ENCODE measurements at regions not wholly inside any gene's neighbourhood (a gene's known extent, or its start where the extent isn't known, plus 50 kb on each side); places are given as distances from the start of the nearest gene placed in this dataset.
A peak's percentile ranks its signal among the peaks of the same experiment; 100 is the strongest.
"Not testable (repeated sequence)": the region's sequence is repeated elsewhere in the genome, so short reads cannot be mapped to it uniquely, and the experiment has no call there.

DNA sequence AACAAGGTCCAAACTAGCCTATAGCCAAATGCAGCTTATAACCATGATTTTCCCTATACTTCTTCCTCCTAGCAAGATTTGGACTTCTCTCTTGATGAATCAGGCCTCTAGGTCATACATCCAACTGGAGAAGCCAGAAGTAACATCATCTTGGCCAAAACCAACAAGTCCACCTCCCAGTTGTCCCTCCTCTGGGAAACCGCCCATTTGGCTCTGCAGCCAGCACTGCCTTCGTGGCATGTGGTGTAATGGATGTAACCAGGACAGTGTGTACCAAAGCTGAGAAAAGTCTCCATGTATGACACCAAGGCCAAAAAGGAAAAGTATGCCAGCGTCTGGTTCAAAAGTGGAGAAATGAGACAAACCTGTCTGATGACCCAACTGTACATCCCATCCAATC, 59.3 kb upstream of the VASH1 start:
- DNase-seq = no peak

DNA sequence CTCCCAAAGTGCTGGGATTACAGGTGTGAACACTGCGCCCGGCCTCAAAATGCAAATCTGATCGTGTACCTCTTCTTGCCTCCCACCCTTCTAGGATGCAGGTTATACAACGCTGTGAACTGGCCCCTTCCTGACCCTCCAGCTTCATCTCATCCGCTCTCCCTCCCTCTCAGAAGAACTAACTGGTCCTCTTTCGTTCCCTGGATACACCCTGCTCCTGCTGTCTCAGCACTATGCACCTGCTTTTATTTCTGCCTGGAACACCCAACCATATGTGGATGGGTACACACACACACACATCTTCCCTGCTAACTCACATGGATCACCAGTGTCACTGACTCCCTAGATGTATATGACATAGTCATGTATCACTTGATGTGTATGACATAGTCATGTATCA, 56.1 kb upstream of the VASH1 start:
- no peak for DNase-seq

DNA sequence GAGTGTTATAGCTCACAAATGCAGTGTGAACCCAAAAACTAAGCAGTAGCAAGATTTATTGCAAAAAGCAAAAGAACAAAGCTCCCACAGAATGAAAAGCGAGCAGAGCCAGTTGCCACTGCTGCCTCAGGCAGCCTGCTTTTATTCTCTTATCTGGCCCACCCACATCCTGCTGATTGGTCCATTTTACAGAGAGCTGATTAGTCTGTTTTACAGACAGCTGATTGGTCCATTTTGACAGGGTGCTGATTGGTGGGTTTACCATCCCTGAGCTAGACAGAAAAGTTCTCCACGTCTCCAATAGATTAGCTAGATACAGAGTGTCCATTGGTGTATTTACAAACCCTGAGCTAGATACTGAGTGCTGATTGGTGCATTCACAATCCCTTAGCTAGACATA, 55.1 kb upstream of the VASH1 start:
- DNase-seq = not testable (repeated sequence)

DNA sequence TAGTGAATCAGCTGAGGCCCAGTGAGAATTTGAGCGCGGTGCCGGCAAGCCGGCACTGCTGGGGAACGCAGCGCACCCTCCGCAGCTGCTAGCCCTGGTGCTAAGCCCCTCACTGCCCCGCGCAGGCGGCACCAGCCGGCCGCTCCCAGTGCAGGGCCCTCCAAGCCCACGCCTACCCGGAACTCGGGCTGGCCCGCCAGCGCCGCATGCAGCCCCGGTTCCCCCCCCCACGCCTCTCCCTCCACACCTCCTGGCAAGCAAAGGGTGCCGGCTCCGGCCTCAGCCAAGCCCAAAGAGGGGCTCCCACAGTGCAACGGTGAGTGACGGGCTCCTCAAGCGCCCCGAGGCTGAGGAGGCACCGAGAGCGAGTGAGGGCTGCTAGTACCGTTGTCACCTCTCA, 54.5 kb upstream of the VASH1 start:
- DNase-seq = no peak

DNA sequence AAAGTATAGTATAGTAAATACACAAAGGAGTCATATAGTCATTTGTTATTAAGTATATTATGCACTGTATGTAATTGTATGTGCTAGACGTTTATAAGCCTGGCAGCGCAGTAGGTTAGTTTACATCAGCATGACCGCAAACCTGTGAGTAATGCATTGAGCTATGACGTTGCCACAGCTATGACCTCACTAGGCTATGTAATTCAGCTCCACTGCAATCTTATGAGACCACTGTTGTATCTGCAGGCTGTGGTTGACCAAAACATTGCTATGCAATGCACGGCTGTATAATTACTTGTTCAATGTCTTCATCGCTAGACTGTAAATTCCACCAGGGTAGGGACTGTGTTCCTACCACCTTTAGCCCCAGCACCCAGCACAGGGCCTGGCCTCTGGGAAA, 53.2 kb upstream of the VASH1 start:
- DNase-seq = no peak

DNA sequence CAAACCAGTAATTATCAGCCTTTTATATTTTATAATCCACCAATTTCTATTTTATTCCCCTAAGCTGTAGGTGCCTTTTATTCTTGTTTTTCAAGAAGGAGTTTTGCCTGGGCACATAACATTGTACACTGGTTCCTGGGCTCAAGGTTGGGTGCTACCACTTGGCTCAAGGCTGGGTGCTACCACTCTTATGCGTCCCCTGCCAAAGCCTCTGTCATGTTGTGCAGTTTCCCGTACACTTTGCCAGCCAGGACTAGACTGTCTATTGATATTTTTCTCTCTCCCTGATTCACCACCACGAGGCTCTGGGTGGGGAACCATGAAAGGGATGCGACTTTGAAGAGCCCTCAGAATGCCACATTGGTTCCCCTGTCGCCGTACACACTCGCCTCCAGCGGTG, 52.5 kb upstream of the VASH1 start:
- no peak for DNase-seq

DNA sequence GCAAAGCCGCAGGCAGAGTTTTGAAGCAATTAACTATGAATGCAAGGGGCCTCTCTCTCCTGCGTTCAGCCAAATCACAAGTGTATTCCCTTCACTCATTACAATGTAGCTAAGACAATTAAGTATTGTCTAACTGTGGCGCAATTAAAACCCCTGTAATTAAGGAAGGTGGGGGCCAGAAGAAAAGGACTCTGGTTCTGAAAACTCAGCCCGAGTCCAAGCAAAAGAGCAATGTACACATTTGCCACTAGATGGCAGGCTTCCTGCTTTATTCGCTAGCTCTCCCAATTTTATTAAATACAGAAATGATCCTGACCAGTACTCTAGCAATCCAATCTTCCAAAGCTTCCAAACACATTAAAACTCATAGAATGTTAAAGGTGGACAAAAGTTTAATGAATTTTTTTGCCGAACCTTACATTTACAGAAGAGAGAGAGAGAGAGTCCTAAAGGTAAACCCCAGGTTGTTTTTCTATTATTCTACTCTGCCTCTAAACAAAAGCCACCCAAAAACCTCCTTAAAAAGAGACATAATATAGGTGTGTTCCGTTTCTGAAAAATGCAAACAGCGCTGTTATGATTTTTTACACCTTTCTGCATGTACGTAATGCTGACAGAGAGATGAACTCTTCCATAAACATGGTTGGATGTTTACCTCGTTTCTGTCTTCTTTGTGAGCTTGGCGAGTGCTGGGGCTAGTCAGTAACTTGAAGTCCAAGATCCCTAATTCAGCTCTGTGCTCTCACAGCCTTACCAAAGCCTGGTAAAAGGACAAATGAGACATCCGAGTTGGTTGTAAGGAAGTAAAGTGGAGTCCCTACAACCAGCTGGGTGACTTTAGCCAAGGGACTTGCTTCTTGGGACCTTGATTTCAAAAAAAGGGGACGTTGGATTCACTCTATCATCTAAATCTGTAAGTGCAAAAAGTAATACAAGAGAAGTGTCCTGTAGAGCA, 50.9 kb upstream of the VASH1 start:
- peak; percentile 3 to 4 for DNase-seq
